Astrocyte of the spinal cord (primary cell): ENCODE measurements at regions not wholly inside any gene's neighbourhood (a gene's known extent, or its start where the extent isn't known, plus 50 kb on each side); places are given as distances from the start of the nearest gene placed in this dataset.

Experiments used
- DNase-seq: peaks from one replicate; pipeline ENCODE4 v3.0.0; 2011; ENCODE audit warnings: low read depth, low spot score
- H3K4me3 ChIP-seq: 2 replicates; pipeline ENCODE4 v1.5.1; 2011; ENCODE audit warnings: low read depth, mild to moderate bottlenecking, low read length, moderate library complexity
- in situ Hi-C: cut with HindIII; loops from 2 replicates; pipeline ENCODE4 v1.10.0; 2017; ENCODE audit warnings: low sequenced_read_pairs
- TF ChIP-seq, protein P1 (sequence below): IDR thresholded peaks from 2 replicates; pipeline ENCODE4 v1.5.1; 2012; ENCODE audit warnings: low read depth, mild to moderate bottlenecking, low read length, inconsistent platforms

DNA sequence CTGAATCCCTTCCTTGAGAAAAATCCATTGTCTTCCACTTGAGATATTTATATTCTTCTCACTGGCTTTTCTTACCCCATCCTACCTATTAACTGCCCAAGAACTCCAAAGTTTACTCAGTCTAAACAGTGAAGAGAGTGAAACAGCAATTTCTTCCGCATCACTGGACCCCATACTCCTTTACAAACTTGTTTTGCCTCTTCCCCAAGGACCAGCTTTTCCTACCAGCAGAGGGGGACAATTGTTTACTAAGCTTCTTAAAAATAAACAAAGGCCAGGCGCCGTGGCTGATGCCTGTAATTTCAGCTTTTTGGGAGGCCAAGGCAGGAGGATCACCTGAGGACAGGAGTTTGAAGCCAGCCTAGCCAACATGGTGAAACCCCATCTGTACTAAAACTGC, 52.0 kb downstream of the LRATD1 start:
- in situ Hi-C loops = no loop called here
- DNase-seq = no peak
- no peak overlapping the region for H3K4me3 ChIP-seq
- TF ChIP-seq, protein P1, sequence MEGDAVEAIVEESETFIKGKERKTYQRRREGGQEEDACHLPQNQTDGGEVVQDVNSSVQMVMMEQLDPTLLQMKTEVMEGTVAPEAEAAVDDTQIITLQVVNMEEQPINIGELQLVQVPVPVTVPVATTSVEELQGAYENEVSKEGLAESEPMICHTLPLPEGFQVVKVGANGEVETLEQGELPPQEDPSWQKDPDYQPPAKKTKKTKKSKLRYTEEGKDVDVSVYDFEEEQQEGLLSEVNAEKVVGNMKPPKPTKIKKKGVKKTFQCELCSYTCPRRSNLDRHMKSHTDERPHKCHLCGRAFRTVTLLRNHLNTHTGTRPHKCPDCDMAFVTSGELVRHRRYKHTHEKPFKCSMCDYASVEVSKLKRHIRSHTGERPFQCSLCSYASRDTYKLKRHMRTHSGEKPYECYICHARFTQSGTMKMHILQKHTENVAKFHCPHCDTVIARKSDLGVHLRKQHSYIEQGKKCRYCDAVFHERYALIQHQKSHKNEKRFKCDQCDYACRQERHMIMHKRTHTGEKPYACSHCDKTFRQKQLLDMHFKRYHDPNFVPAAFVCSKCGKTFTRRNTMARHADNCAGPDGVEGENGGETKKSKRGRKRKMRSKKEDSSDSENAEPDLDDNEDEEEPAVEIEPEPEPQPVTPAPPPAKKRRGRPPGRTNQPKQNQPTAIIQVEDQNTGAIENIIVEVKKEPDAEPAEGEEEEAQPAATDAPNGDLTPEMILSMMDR = no peak

DNA sequence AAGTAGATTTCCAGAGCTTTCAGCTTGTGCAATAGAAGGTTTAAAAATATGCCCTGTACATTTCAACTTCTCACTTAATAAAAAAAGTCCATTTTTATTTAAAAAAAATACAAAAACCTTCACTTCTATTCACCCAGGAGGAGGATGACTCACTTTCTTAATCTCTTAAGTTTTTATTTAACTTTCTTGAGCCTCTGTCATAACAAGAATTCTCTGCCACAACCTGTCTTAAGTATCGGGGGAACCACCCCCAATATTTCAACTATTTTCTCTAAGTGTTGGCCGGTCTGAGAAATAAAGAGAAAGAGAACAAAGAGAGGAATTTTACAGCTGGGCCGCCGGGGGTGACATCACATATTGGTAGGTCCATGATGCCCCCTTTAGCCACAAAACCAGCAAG, 58.4 kb downstream of the LRATD1 start:
- DNase-seq = no peak
- in situ Hi-C loops = no loop called here
- H3K4me3 ChIP-seq = no peak overlapping the region
- TF ChIP-seq, protein P1 = no peak

DNA sequence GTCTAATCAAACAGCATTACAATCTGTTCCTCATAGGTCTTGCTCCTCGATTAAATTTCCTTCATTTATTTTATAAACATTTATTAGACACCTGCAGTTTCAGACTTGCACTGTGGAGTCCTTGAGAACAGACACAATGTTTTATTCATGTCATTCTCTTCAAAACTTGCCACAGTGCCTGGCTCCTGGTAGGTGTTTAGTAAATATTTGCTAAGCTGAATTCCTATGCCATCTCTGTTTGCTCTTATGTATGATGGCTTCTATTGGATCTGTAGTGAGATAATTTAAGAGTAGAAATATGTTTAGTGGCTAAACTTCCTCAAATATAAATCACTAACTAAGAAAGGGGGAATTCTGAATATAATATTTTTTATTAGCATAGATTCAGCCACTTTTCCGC, 61.4 kb downstream of the LRATD1 start:
- in situ Hi-C loops = no loop called here
- no peak overlapping the region for H3K4me3 ChIP-seq
- TF ChIP-seq, protein P1 = no peak
- no peak for DNase-seq

DNA sequence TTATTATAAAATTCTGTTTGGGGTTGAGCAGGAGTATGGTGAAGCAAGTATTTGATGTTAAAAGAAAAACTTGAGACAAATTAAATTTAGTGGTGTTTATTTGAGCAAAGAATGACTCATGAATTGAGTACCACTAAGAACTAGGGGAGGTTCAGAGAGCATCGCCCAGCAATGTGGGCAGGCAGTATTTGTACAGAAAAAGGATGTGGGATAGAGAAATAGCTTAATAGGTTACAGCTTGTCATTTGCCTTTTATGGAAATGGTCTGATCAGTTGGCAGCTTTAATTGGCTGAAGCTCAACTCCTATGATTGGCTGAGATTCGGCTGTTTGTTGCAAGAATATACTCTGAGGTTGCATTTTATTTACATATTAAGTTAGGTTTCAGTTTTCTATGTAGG, 68.2 kb downstream of the LRATD1 start:
- no peak overlapping the region for H3K4me3 ChIP-seq
- TF ChIP-seq, protein P1 = no peak
- peak; percentile 70 for DNase-seq
- in situ Hi-C loops = no loop called here

GRCh38 chr2:14702258-14702657, 69.7 kb downstream of the LRATD1 start:
- in situ Hi-C loops = no loop called here
- TF ChIP-seq, protein P1 = no peak
- DNase-seq = no peak
- no peak overlapping the region for H3K4me3 ChIP-seq

- no peak for DNase-seq
- H3K4me3 ChIP-seq = no peak overlapping the region
These were observed 73.7 kb downstream of the LRATD1 start for GRCh38 chr2:14706201-14706600.

DNA sequence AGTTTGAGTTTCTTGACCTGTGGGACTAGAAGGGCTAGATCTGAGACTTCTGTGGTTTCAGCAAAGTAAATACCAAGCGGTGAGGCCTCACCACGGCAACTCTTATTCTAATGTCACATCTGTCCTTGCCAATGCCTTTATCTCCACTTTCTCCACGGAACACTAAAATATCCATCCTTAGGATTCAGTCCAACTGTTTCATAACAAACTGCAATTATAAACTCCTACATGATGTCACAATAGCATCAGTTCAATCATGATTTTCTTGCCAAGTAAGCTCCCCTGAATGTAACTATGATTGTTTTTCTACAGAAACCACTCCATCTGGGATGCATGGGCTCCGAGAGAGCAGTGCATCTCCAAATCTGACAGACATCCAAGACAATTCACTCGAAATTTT, 79.6 kb downstream of the LRATD1 start:
- no peak overlapping the region for H3K4me3 ChIP-seq
- TF ChIP-seq, protein P1 = no peak
- peak; percentile 5 for DNase-seq
- in situ Hi-C loops = no loop called here

More at GRCh38 chr2:14706201-14706600, 73.7 kb downstream of the LRATD1 start:
- TF ChIP-seq, protein P1 = no peak
- in situ Hi-C loops = no loop called here
